Gastroesophageal sphincter (tissue), 3 donors: ENCODE measurements at regions not wholly inside any gene's neighbourhood (a gene's known extent, or its start where the extent isn't known, plus 50 kb on each side); places are given as distances from the start of the nearest gene placed in this dataset.

Source experiments
- CTCF ChIP-seq, 4 experiments: fragments of 200-600 bp in 2 of 4; fragments of 450-650 bp in 2 of 4; sonication (generic) in 1 of 4; IDR thresholded peaks; one replicate each; pipeline ENCODE4 v1.5.1; 2017 to 2019; ENCODE audit warnings: antibody characterized with exemption in 4 of 4, mild to moderate bottlenecking in 2 of 4, moderate library complexity in 2 of 4
- EP300 ChIP-seq: sonication (generic); formaldehyde crosslinking; IDR thresholded peaks from one replicate; pipeline ENCODE4 v1.6.1; 2017; ENCODE audit warnings: antibody characterized with exemption, mild to moderate bottlenecking

GRCh38 chr9:107948086-107948485, 458.5 kb upstream of the KLF4 start:
- TF ChIP-seq CTCF (IDR thresholded peaks at IDR 0.05): no peak
- no peak for TF ChIP-seq EP300
